ENCODE measurements at regions not wholly inside any gene's neighbourhood (a gene's known extent, or its start where the extent isn't known, plus 50 kb on each side); places are given as distances from the start of the nearest gene placed in this dataset.

DNA sequence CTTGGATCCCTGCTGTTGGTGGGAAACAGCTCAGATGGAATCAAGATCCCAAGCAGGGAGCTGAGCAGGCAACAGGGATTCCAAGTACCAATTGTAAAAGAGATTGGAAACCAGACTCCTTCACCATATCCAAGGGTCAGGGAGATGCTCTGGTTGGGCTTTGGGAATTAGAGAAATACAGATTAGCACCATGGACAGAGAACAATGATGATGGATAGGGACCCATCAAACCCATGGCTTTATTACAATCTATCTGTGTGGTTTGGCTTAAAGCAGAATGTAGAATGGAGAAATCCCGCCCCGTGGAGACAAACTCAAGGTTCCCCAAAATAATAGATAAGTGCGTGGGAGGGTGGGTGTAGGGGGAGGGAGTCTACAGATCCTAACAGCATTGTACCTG is 120.7 kb upstream of the CSF3R start:
- DNase-seq, result peak; percentile 11

DNA sequence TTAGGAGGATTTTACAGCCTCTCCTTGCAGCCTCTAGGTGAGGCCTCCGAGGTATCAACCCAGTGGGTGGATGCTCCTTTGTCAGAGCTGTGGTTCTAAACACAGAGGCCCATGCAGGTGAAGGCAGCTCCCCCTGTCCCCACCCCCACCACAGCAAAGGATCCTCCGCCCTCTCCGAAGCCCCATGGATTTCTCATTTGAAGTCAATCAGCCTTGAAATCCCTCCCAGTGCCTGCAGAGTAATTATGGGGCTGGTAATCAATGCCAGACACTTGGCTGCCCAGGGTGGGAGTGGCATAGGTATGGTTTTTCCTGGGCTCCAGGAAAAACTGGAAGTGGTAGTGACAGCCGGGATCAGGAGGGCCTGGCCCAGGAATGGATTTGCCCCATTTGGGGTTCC is 119.5 kb upstream of the CSF3R start:
- no peak for DNase-seq

DNA sequence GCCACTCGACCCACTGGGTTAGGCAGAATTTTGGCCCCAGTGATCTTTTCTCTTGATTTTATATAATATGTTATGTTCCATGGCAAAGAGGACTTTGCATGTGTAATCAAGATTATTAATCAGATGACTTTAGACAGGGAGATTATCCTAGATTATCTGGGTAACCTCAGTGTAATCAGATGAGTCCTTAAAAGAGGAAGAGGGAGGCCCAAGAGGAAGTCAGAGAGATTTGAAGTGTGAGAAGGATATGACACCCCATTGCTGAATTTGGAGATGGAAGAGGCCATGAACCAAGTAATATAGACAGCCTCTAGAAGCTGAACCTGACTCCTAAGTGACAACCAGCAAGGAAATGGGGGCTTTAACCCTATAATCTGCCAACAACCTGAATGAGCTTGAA is 117.1 kb upstream of the CSF3R start:
- peak; percentile 35 for DNase-seq

DNA sequence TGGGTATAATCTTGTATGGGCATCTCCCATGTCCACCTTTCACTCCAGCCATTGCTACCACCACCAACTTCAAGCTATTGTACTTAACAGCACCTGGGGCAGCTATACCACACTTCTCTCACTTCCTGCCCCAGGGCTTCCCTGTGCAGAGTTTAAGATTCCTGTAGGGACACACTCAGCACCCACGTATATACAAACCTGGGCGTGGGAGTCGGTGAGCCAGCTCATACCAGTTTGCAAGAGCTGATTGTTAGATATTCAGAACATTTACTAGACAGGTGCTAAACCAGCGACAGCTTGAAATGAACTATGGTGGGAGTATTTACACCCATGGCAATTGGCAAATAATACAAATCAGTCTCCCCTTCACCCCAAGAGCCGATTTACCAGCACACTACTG is 114.8 kb upstream of the CSF3R start:
- no peak for DNase-seq

DNA sequence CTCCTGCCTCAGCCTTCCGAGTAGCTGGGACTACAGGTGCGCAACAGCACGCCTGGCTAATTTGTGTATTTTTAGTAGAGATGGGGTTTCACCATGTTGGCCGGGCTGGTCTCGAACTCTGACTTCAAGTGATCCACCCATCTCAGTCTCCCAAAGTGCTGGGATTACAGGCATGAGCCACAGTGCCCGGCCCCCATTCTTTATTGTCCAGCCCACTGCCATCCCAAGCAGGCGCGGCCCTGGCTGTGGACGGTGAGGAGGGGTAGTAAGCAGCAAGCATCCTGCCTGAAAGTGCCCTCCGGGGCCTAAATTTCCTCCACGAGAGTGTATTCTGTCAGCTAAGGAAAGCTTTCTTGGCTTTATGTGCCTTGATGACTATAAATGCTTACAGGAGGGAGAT is 113.2 kb upstream of the CSF3R start:
- no peak for DNase-seq

- no peak for DNase-seq
Observed at GRCh38 chr1:36595349-36595748, 112.6 kb upstream of the CSF3R start.

DNA sequence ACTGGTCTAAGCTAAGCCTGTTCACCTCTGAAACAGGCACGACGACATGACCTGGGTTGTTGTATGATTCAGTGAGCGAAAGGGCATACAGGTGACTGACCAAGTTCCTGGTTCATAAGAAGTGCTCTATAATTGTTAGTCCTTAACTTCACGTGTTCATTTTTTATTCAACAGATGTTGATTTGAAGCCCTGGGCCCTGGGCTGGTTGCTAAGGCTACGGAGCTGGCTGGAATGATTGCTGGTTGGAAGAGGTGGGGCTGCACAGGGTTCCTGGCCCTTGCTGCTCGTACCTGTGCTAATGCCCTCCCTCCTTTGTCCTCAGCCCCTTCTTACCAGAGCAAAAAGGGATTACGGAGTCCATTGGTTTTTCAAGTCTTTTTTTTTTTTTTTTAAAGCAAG is 111.3 kb upstream of the CSF3R start:
- no peak for DNase-seq

- DNase-seq, result no peak
Observed at GRCh38 chr1:36591278-36591677, 108.6 kb upstream of the CSF3R start.

DNA sequence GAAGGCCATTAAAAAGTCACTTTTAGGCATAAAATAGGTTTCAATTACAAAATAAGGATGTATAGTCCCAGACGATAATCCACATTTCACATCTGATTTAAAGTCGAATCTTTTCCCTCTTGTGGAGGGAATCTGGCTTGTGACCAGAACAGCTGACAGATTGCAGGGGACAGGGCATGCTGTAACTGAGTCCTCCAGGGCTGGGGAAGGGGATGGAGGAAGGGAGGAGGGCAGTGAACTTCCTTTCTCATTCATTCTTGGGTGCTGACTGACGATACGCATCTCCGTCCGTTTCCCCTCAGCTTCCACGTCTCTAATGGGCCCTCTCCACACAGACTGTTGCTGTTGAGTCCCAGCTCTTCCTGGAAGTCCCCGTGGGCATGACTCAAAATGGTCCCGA is 108.1 kb upstream of the CSF3R start:
- no peak for DNase-seq

DNA sequence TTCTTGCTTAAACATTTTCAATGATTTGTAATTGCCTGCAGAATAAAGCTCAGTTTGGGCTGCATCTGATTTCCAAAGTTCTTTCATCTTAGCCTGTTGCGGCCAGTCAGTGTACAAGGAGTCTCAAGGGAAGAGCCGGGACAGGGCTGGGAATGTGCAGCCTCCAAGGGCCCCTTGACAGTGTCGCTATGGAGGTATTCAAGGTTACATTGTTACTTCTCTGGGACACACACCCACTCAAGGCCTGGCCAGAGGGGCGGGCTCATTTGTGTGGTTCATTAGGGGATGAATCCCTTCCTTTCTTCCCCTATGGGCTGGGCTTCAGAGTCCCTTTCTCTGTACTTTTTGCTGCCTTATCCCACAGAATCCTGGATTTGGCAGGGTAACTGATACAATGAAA is 107.6 kb upstream of the CSF3R start:
- DNase-seq, result no peak

- DNase-seq, result no peak
Observed at GRCh38 chr1:36588972-36589371, 106.3 kb upstream of the CSF3R start.

GRCh38 chr1:36585569-36586548 is 103.1 kb upstream of the CSF3R start:
- no peak for DNase-seq

GRCh38 chr1:36584874-36585453 is 102.3 kb upstream of the CSF3R start:
- DNase-seq, result no peak

- DNase-seq, result no peak
Observed at GRCh38 chr1:36583980-36584782, 101.5 kb upstream of the CSF3R start.

DNA sequence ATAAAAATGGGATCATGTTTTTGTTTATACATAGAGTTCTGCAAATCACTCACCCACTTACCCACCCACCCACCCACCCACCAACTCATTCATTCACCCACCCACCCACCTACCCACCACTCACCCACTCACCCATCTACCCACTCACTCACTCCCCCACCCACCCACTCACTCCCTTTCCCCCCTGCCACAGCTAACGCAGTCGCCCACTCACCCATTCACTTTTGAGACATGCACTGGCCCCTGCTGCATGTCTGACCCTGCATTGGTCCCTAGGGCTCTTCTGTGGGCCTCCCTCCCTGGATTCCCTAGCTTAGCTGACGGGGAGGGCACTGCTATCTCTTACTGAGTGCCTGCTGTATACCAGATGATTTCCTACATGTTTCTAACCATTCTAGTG is 100.4 kb upstream of the CSF3R start:
- no peak for DNase-seq

DNA sequence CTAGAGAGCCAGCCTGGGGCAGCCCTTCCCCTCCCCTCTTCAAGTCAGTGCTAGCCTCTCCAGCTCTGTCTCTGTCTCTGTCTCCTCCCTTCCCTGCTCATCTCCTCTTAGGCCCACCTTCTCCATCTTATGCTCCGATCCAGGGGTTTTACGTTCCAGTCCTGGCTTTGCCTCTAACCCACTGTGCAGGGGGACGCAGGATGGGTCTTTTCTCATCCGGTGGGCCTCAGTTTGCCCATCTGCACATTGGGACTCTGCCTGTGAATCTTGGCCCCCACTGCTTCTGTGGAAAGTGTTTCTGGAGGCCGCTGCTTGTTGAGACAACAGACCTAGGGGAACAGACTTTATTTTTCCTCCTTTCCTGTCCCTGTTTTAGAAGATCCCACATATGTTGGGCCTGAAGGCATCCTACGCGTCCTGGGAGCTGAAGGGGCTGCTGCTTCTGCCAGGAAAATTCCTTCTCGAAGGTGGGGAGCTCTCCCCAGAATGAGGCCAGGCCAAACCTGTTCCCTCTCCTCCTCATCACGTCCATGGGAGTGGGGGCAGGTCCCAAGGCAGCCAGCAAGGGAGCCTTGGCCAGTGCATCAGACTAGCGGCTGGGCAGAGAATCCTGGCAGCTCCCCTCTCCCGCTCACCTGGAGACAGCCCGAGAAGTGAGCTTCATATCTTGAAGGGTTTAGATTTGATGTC is 99.5 kb upstream of the CSF3R start:
- DNase-seq, result no peak

- no peak for DNase-seq
Observed at GRCh38 chr1:36580524-36580923, 97.8 kb upstream of the CSF3R start.

DNA sequence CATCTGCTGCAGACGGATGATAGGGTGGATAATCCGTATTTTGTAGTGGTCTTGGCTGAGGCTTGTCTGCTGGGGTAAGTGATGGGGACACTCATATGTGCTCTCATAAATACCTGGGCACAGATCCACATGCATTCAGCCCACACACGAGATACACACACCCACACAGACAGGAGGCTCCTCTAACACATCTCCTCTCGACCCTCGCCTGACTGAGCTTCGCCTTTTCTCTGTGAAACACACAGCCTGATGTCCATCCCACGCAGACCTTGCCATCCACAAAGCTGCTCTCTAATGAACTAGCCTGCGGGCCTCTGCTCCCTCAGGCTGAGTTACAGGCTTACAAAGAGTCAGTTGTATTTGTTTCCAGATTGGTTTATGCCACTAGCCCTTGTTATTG is 96.3 kb upstream of the CSF3R start:
- DNase-seq, result no peak

GRCh38 chr1:36576551-36577110 is 93.9 kb upstream of the CSF3R start:
- DNase-seq, result no peak

- peak; percentile 71 for DNase-seq
Observed at GRCh38 chr1:36576118-36576517, 93.4 kb upstream of the CSF3R start.

- no peak for DNase-seq
Observed at GRCh38 chr1:36573445-36573844, 90.7 kb upstream of the CSF3R start.

GRCh38 chr1:36572906-36573305 is 90.2 kb upstream of the CSF3R start:
- no peak for DNase-seq

Measured in hematopoietic multipotent progenitor cell treated with erythropoietin and hydrocortisone succinate and interleukin-3 and kit ligand, for 4 days (in vitro differentiated cells).